ENCODE measurements at regions not wholly inside any gene's neighbourhood (a gene's known extent, or its start where the extent isn't known, plus 50 kb on each side); places are given as distances from the start of the nearest gene placed in this dataset.

GRCh38 chr13:106675311-106675710 is 107.4 kb upstream of the ARGLU1 start:
- Mint-ChIP-seq H3K27me3 (peaks cover 19% of the 10 kb centered on the region), H3K4me1 (no peaks in the 10 kb centered on the region), H3K36me3 (ENCODE audit: low read depth) (no peaks in the 10 kb centered on the region), H3K4me3 (no peak overlapping the region), H3K9me3 (no peaks in the 10 kb centered on the region), H3K27ac (no peak overlapping the region)
- no peak for ATAC-seq (replicated peaks)

DNA sequence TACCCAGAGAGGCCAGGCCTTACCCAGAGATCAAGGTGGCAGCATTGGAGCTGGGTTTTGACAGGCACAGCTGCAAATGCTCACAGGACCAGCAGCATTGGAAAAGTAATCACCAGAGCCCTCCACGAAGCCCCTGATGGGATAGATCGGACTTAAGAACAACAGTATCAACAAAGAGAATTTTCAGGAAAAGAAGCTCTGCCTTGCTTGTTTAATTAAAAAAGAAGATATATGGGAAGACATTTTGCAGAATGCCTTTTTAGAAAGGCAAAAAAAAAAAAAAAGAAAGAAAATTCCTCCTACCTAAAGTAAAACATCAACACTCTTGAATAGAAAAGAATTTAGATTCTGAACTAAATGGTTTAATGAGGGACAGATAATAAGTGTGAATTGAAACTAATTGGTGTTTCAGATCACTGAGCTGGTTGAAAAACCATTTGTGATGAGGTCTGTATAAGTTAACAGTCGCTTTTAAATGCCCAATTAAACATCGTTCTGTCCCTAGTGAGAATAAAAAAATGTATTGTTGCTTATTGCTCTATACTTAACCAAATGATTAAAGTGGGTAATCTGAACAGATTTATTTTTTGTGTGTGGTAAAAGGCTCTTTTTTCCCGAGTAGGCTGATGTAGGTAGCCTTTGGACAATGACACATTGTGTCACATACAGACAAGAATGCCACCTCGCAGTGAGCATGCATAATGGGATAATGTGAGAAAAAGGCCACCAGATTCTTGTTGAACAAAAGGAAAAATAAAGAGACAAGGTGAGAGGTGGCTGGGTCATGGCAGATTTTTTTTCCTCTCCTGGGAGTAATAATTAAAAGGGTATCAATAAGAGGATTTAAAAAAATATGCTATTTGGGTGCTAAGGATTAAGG is 93.0 kb upstream of the ARGLU1 start:
- Mint-ChIP-seq H3K9me3 (no peaks in the 10 kb centered on the region), H3K27me3 (peaks cover 8% of the 10 kb centered on the region), H3K27ac (no peak overlapping the region), H3K4me3 (no peak overlapping the region), H3K4me1 (no peaks in the 10 kb centered on the region), H3K36me3 (ENCODE audit: low read depth) (no peaks in the 10 kb centered on the region)
- ATAC-seq (replicated peaks): no peak

DNA sequence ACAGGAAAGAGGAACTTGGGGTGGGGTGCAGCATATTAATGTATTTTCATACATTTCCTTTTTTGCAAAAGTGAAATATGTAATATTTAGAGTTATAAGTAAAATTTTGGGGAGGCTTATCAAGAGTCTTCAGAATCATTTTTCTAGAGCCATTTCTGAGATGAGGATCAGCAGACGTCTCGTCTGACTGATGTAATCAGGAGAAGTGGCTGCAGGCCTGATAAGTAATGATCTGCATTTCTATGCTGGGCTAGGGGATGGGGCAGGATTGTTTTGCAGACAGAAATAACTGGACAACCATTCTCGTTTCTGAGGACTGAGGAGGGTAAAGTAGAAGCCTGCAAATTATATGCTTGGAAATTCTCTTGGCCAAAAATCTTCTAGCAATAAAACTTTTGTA is 89.2 kb upstream of the ARGLU1 start:
- no peaks in the 10 kb centered on the region for H3K4me1 Mint-ChIP-seq
- H3K36me3 Mint-ChIP-seq (ENCODE audit: low read depth): no peaks in the 10 kb centered on the region
- ATAC-seq (replicated peaks): no peak
- H3K27ac Mint-ChIP-seq: no peak overlapping the region
- H3K4me3 Mint-ChIP-seq: no peak overlapping the region
- peaks cover 20% of the 10 kb centered on the region for H3K27me3 Mint-ChIP-seq
- no peaks in the 10 kb centered on the region for H3K9me3 Mint-ChIP-seq

DNA sequence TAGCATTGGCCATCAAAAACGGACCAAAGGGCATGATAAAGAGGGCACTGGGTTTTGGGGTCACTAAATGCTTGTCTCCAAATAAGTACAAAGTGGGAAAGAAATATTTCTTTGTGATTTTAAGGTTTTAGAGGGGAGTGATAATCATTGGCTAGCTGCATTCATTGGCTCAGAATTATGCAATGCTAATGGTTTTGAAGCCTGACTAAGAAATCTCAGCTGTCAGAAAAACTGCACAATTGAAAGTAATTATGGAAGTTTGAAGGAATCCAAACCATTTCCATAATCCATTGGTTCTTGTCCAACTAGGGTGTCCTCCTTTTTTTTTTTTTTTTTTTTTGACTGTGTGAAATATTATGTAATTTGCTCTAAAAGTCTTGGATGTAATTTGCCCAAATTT is 88.2 kb upstream of the ARGLU1 start:
- H3K4me3 Mint-ChIP-seq: no peak overlapping the region
- no peaks in the 10 kb centered on the region for H3K9me3 Mint-ChIP-seq
- no peaks in the 10 kb centered on the region for H3K4me1 Mint-ChIP-seq
- no peak overlapping the region for H3K27ac Mint-ChIP-seq
- H3K27me3 Mint-ChIP-seq: peaks cover 16% of the 10 kb centered on the region
- H3K36me3 Mint-ChIP-seq (ENCODE audit: low read depth): no peaks in the 10 kb centered on the region
- ATAC-seq (replicated peaks): no peak

DNA sequence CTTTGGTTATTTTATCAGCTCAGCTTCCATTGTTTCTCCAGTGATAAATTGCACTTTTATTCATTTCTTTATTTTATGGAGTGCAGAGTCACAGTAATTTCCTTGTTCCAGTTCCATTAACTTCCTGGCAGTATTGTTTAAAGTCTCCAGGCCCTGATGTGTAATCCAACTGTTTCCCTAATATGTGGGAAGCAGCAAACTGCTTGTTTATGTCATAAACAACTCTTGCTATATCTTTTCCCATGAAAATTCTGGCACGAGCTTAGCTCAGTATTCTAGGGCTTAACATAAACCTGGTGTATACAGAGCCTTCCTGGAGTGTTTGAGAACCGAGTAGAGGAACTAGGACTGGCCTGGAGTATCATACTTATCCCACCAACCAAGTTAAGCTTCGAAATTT is 83.5 kb upstream of the ARGLU1 start:
- Mint-ChIP-seq H3K36me3 (ENCODE audit: low read depth) (no peaks in the 10 kb centered on the region), H3K4me1 (no peaks in the 10 kb centered on the region), H3K27me3 (peaks cover 17% of the 10 kb centered on the region), H3K4me3 (no peak overlapping the region), H3K27ac (no peak overlapping the region), H3K9me3 (no peaks in the 10 kb centered on the region)
- ATAC-seq (replicated peaks): no peak

- no peak for ATAC-seq (replicated peaks)
- Mint-ChIP-seq H3K4me1 (no peaks in the 10 kb centered on the region), H3K27ac (no peak overlapping the region)
Observed at GRCh38 chr13:106650690-106651205, 82.8 kb upstream of the ARGLU1 start.

DNA sequence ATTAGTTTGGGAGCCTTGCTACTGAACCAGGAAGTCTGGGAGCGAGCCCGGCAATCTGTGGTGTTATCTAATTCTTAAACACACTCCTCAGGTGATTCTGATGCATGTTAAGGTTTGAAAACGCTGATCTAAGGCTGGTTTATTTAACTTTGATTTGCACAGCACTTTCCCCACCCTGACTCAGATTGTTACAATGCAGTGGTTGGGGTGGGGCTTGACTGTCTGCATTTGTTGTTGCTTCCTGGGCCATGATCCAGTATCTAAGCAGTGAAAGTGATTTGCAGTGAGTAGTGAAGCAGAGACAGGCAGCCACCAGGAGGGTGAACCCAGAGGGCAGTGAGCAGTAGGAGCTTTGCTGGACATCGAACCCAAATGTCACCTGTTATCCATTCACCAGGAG is 81.6 kb upstream of the ARGLU1 start:
- H3K27ac Mint-ChIP-seq: no peak overlapping the region
- H3K4me1 Mint-ChIP-seq: no peaks in the 10 kb centered on the region
- H3K27me3 Mint-ChIP-seq: peaks cover 22% of the 10 kb centered on the region
- H3K36me3 Mint-ChIP-seq (ENCODE audit: low read depth): no peaks in the 10 kb centered on the region
- H3K9me3 Mint-ChIP-seq: no peaks in the 10 kb centered on the region
- H3K4me3 Mint-ChIP-seq: no peak overlapping the region
- ATAC-seq (replicated peaks): no peak

More at GRCh38 chr13:106650690-106651205, 82.8 kb upstream of the ARGLU1 start:
- Mint-ChIP-seq H3K9me3 (no peaks in the 10 kb centered on the region), H3K4me3 (no peak overlapping the region), H3K36me3 (ENCODE audit: low read depth) (no peaks in the 10 kb centered on the region), H3K27me3 (peaks cover 19% of the 10 kb centered on the region)

DNA sequence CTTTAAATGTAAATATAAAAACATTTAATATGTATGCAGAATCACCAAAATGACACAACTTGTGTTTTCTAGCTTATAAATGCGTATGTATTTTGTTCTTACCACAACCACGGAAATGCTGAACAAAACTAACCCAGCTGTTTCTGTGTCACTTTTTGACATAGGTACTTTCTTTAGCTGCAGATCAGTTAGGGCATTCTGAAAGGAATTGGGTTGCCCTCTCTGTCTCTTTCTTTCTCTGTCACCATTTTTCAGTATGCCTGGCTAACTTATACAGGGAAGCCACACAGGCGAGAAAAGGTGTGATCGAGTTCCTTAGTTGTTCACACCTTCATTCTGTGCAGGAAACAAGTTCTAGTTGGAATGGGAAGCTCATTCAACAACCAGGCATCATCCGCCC is 72.6 kb upstream of the ARGLU1 start:
- peak; percentile 18 for ATAC-seq (replicated peaks)
- H3K4me3 Mint-ChIP-seq: no peak overlapping the region
- H3K27ac Mint-ChIP-seq: no peak overlapping the region
- no peaks in the 10 kb centered on the region for H3K9me3 Mint-ChIP-seq
- H3K4me1 Mint-ChIP-seq: no peaks in the 10 kb centered on the region
- peaks cover 29% of the 10 kb centered on the region for H3K27me3 Mint-ChIP-seq
- no peaks in the 10 kb centered on the region for H3K36me3 Mint-ChIP-seq (ENCODE audit: low read depth)

DNA sequence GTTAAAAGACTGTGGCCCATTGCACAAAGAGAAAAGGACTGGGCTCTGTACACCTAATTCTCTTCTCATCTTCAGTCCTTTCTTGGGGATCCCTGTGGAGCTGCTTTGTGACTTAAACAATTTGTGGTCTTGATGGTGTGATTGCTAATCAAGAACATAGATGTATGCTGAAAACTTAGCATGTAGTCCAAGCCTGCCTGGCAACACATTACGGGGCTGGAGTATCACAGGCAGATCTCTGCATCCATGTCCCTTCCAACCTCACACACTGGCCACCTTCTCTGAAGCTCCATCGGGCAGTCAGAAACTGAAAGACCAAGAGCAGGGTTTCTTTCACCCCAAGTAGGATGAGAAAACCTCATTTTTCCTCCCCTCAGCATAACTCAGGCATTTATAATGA is 69.6 kb upstream of the ARGLU1 start:
- H3K4me3 Mint-ChIP-seq: no peak overlapping the region
- peaks cover 17% of the 10 kb centered on the region for H3K27me3 Mint-ChIP-seq
- no peaks in the 10 kb centered on the region for H3K9me3 Mint-ChIP-seq
- H3K36me3 Mint-ChIP-seq (ENCODE audit: low read depth): no peaks in the 10 kb centered on the region
- no peak overlapping the region for H3K27ac Mint-ChIP-seq
- no peaks in the 10 kb centered on the region for H3K4me1 Mint-ChIP-seq
- no peak for ATAC-seq (replicated peaks)

DNA sequence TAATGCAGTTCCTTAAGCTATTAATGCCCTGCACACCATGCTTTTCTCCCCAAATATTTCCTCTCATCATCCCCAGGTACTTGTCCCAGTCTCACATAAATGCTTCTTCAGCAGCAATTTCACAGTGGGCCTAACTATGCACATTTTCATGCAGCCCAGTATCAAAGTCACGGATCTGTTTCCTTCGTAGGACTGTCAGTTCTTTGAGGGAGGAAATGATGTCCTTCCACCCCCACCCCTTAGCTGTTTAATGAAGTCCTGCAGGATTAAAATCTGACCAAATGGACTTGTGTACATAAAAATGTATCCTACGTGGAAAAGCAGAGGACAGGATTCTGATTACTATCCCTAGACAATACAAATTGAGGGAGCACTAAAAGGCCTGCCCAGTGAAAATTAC is 68.6 kb upstream of the ARGLU1 start:
- H3K36me3 Mint-ChIP-seq (ENCODE audit: low read depth): no peaks in the 10 kb centered on the region
- peaks cover 17% of the 10 kb centered on the region for H3K27me3 Mint-ChIP-seq
- H3K27ac Mint-ChIP-seq: no peak overlapping the region
- no peaks in the 10 kb centered on the region for H3K9me3 Mint-ChIP-seq
- no peaks in the 10 kb centered on the region for H3K4me1 Mint-ChIP-seq
- no peak for ATAC-seq (replicated peaks)
- no peak overlapping the region for H3K4me3 Mint-ChIP-seq

- no peaks in the 10 kb centered on the region for H3K36me3 Mint-ChIP-seq (ENCODE audit: low read depth)
- H3K27me3 Mint-ChIP-seq: peaks cover 11% of the 10 kb centered on the region
- H3K4me1 Mint-ChIP-seq: no peaks in the 10 kb centered on the region
- no peaks in the 10 kb centered on the region for H3K9me3 Mint-ChIP-seq
- H3K4me3 Mint-ChIP-seq: no peak overlapping the region
- no peak overlapping the region for H3K27ac Mint-ChIP-seq
- ATAC-seq (replicated peaks): no peak
Observed at GRCh38 chr13:106635616-106636015, 67.7 kb upstream of the ARGLU1 start.

- Mint-ChIP-seq H3K4me1 (no peaks in the 10 kb centered on the region), H3K27ac (no peak overlapping the region), H3K36me3 (ENCODE audit: low read depth) (no peaks in the 10 kb centered on the region), H3K9me3 (no peaks in the 10 kb centered on the region), H3K4me3 (no peak overlapping the region), H3K27me3 (peaks cover 18% of the 10 kb centered on the region)
- no peak for ATAC-seq (replicated peaks)
Observed at GRCh38 chr13:106633321-106633720, 65.4 kb upstream of the ARGLU1 start.

DNA sequence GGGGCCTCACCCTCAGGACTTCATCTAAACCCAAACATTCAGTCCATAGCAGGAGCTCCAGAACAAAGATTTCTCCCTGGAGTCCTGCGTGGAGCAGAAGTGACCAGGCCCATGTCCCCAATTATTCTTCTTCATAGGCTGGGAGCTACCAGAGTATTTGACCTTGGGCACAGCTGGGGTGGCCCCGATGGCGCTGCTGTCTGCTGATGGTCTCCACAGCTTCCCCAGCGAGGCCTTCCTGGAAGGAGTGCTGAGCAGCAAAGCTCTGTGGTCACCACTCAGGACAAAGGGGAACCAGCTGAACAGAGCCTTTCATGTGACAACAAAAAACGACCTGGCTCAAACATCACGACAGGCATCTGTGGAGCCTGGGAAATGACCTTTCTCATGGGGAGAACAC is 62.7 kb upstream of the ARGLU1 start:
- Mint-ChIP-seq H3K36me3 (ENCODE audit: low read depth) (no peaks in the 10 kb centered on the region), H3K9me3 (no peaks in the 10 kb centered on the region), H3K4me1 (no peaks in the 10 kb centered on the region), H3K27ac (no peak overlapping the region), H3K27me3 (peaks cover 39% of the 10 kb centered on the region), H3K4me3 (no peak overlapping the region)
- no peak for ATAC-seq (replicated peaks)

GRCh38 chr13:106630162-106630561 is 62.2 kb upstream of the ARGLU1 start:
- Mint-ChIP-seq H3K9me3 (no peaks in the 10 kb centered on the region), H3K4me3 (no peak overlapping the region), H3K27me3 (peaks cover 41% of the 10 kb centered on the region), H3K4me1 (no peaks in the 10 kb centered on the region), H3K36me3 (ENCODE audit: low read depth) (no peaks in the 10 kb centered on the region), H3K27ac (no peak overlapping the region)
- ATAC-seq (replicated peaks): no peak

DNA sequence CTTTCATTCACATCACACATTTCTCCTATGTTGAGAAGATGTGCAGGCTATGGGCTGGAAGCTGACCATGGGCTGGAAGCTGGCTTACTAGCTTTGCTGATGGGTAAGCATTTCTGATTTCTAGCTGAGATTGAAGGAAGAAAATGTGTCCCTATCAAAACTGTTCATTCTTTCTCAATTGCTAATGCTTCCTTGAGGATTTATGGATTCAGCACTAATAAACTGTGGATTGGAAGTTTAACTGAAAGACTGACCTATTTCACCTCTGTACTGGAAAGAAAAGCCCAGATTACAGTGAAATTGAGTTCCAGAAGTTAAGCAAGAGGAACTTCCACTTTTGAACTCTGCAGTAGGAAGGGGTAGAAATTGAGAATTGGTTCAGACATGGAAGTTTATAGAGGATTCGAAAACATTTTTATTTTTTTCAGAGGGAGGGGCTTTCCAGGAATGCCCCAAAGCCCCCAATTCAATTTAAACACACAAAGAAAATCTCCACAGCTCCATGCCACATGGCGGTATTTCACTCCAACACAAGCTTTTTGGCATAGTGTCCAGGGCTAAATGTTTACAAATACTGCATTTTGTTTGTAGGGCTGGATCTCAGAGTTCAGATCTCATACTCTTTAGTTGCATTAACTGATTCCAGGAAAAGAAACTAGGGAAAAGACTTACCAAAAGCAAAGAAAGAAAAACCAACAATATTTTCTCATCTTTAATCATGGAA is 61.2 kb upstream of the ARGLU1 start:
- Mint-ChIP-seq H3K27ac (no peak overlapping the region), H3K4me1 (no peaks in the 10 kb centered on the region), H3K4me3 (no peak overlapping the region)

More for the DNA sequence above, 61.2 kb upstream of the ARGLU1 start:
- Mint-ChIP-seq H3K27me3 (peaks cover 48% of the 10 kb centered on the region), H3K36me3 (ENCODE audit: low read depth) (no peaks in the 10 kb centered on the region), H3K9me3 (no peaks in the 10 kb centered on the region)
- ATAC-seq (replicated peaks): no peak

Measured in activated T-helper 17 cell treated with anti-CD3 and anti-CD28 coated beads, Interleukin-2, amount 50 U/mL, for 72 hours (primary cell).